Activated gamma-delta T cell treated with Interleukin-2 at 50 U/mL for 16 hours (primary cell): ENCODE measurements at regions not wholly inside any gene's neighbourhood (a gene's known extent, or its start where the extent isn't known, plus 50 kb on each side); places are given as distances from the start of the nearest gene placed in this dataset.

Source experiments
- DNase-seq: peaks from one replicate; pipeline ENCODE4 v3.0.0-alpha.2; 2020

DNA sequence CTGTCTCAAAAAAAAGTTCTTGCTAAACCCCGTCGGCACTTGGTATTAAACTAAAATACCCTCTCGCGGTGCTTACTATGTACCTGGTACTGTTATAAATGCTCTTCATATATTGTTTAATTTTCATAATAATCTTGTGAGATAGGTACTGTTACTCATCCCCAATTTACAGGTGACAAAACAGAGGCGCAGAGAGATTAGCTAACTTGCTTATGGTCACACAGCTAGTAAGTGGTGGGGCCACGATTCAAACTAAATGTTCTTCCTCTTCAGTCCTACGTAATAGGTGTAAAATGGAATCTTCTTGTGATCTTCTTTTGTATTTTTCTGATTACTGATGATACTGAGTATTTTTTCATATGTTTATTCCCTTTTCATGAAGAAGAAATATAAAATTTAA is 51.3 kb downstream of the TET3 start:
- DNase-seq, result no peak

DNA sequence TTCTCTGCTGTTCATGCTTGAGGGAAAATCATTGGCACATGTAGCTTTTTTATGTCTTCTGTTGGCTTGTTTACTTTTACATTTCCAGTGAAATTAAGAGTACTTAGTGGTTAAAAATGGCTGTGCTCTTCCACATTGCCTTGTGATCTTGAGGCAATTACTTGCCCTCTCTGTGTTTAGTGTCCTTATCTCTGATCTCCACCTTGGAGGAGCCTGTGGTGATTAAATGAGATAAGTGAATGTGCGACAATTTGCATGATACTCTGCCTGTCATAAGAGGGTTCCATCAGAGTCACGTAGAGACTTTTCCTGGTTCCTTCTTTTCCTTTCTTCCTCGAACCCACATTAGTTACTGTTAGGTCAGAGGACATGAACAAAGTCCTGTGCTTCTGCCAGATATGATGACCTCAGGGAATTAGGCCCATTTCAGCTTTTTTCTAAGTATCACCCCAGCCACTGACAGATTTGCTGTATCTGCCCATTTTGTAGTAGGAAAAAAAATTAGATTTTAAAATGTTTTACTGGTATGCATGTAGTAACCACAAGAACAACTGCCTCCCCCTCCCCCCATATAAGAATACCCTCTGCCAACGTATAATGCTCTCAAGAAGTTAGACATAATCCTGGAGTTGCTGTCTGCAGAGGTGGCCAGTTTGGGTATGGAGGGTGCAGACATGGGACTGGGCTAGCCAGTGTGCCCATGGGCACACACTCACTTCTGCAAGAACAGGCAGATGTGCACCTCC is 51.9 kb downstream of the TET3 start:
- no peak for DNase-seq

DNA sequence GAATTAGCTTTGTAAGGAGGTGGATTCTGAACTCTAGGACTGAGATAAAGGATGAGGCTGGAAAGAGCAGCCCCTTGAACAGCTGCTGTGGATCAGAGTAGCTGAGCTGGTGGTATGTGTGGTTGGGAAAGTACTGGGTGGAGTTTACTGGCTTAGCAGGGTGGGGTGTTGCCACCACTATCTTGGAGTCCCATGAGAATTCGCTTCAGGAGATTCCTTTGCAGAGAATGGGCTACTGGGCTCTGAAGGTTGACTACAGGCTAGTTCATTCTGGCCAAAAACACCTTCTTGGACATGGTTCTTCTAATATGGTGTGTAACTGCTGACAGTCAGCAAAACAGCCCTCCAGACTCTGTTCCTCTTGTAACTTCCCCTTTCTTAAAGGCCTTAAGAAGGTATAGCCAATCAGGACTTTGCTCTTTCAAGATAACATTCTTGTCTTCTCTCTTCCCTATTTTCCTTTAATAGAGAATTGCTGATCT is 52.7 kb downstream of the TET3 start:
- DNase-seq, result no peak

DNA sequence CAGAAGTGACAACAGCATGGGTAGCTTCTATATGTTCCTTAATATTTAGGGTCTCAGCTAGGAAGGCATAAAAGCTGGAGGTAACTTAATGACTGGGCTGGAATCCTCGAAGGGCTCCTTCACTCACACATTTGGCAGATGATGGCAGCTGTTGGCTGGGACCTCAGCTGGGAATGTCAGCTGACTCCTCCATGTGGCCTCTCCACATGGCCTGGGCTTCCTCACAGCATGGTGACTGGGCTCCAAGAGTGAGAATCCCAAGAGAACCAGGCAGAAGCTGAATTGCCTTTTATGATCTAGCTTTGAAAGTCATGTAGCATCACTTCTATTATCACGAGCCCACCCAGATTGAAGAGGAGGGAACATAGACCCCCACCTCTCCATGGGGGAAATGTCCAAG is 54.9 kb downstream of the TET3 start:
- no peak for DNase-seq

DNA sequence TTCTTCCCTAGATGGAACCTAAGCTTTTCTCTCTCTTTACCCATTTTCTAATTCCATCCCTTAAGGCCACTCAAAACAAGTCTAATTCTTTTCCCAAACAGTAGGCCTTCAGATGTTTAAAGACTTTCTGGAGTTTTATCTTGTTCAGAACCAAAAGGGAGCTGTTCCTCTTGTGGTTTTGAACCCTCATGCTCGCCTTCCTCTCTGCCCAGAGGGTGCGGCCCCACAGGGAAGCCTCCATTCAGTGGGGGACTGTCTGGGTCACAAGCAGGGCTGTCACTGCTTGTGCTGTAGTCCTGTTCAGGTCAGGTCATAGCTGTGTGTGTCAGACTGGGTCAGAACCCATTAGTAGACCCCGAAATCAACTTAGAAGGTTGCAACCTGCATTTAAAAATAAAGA is 56.5 kb downstream of the TET3 start:
- DNase-seq, result no peak

DNA sequence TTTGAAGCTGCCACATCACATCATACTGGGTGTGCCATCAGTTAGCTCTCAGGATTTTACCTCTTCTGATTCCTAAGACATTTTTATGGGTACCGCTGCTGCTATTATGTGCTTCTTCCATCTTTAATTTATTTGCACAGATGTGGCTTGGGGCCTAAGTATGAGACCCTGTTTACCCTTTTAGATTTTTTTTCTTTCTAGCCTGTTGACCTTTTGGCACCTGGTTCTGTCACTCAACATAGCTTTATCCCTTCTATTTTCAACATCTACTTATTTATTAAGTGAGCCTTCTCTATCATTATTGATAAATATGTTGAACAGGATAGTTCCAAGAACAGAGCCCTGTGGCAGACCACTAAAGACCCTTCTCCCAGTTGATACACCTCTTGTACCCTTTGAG is 57.0 kb downstream of the TET3 start:
- DNase-seq, result no peak

DNA sequence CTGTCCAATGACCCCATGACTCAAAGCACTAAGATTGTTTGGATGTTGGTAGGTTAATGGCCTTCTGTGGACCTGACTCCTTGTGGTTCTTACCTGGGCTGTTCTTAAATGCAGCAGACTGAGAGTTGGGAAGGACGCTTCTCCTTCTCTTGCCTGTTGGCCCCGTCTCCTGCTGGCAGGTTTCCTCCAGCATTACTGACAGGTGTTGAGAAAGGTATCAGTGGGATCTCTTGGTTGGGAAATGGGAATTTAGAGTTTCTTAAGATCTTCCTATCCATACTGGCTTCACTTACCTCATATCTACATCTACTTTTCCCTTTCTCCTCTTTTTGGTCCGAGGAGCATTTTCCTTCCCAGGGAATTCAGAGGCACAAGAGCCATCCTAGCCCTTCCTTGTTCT is 57.9 kb downstream of the TET3 start:
- DNase-seq, result no peak

DNA sequence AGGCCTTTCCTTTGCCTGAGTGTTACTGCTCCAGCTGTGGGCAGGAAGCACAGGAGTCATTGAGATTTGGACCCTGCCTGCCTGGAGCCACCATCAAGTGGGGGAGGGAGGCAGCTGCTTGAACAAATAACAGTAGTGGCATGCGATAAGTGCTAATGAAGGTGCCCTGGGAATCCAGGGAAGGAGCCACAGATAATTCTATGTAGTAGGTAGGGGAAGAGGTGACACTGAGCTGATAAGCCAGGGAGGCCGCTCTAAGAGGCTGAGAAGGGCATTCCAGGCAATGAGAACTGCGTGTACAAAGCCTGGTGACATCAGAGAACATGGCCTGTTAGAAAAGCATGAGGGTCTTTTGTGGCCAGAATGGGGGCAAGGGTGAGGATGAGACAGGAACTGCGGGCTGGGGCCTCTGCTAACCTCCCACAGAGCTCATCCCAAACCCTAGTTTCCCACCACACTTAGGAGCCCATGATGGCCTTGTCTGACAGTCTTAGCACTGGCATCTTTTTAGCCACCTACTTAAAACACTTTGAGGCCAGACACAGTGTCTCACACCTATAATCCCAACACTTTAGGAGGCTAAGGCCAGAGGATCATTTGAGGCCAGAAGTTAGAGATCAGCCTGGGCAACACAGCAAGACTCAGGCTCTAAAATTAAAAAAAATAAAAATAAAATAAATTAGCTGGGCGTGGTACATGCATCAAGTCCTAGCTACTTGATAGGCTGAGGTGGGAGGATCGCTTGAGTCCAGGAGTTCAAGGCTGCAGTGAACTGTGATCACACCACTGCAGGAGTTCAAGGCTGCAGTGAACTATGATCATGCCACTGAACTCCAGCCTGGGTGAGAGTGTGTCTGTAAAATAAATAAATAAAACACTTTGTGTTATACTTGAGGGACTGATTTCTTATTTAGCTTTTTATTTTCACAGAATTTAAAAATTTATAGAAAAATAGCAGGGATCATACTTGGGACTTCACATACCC is 58.9 kb downstream of the TET3 start:
- no peak for DNase-seq

DNA sequence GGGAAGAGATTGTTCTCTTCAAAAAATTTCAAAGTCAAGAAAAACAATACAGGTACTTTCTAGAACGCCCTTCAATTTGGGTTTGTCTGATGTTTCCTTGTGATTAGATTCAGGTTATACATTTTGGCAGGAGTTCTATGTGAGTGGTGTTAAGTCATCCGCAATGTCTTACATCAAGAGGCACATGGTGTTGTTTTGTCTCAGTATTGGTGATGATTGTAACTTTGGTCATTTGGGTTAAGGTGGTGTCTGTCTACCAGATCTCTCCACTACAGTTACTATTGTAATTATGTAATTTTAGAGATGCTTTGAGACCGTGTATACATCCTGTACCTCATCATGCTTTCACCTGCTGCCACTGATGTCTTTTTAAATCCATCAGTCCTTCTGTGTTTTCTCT is 60.3 kb downstream of the TET3 start:
- no peak for DNase-seq

DNA sequence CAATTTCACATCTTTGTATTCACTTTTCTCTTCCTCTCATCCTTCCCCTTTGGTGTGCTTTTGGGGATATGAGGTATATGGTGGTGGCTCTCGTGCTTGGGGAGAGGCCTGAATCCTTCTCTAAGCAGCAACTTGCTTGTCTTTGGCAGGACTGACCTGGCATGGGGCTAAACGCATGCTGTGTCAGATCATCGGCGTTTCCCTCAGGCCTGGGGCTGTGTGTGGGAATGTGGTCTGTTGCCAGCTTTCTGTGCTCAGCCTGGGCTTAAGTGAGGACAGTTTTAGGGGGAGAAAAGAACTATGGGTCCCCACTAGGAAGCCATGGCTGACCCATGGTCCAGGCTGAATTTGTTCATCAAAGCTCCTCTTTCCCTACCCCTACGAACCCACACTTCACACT is 60.7 kb downstream of the TET3 start:
- DNase-seq, result no peak

DNA sequence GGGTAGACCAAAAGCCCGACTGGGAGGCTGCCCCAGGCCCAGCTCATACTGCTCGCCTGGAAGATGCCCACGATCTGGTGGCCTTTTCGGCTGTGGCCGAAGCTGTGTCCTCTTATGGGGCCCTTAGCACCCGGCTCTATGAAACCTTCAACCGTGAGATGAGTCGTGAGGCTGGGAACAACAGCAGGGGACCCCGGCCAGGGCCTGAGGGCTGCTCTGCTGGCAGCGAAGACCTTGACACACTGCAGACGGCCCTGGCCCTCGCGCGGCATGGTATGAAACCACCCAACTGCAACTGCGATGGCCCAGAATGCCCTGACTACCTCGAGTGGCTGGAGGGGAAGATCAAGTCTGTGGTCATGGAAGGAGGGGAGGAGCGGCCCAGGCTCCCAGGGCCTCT is 61.7 kb downstream of the TET3 start:
- no peak for DNase-seq

DNA sequence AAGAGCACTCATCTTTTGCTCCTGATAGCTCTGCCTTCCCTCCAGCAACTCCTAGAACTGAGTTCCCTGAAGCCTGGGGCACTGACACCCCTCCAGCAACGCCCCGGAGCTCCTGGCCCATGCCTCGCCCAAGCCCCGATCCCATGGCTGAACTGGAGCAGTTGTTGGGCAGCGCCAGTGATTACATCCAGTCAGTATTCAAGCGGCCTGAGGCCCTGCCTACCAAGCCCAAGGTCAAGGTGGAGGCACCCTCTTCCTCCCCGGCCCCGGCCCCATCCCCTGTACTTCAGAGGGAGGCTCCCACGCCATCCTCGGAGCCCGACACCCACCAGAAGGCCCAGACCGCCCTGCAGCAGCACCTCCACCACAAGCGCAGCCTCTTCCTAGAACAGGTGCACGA is 62.4 kb downstream of the TET3 start:
- no peak for DNase-seq

DNA sequence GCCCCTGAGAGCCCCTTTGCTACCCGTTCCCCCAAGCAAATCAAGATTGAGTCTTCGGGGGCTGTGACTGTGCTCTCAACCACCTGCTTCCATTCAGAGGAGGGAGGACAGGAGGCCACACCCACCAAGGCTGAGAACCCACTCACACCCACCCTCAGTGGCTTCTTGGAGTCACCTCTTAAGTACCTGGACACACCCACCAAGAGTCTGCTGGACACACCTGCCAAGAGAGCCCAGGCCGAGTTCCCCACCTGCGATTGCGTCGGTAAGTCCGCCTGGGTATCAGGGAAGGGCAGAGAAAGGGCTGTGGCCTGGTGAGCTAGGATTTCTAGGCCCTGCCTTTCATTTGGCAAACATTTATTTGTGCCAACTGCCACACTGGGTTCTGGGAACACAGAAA is 63.4 kb downstream of the TET3 start:
- DNase-seq, result no peak

DNA sequence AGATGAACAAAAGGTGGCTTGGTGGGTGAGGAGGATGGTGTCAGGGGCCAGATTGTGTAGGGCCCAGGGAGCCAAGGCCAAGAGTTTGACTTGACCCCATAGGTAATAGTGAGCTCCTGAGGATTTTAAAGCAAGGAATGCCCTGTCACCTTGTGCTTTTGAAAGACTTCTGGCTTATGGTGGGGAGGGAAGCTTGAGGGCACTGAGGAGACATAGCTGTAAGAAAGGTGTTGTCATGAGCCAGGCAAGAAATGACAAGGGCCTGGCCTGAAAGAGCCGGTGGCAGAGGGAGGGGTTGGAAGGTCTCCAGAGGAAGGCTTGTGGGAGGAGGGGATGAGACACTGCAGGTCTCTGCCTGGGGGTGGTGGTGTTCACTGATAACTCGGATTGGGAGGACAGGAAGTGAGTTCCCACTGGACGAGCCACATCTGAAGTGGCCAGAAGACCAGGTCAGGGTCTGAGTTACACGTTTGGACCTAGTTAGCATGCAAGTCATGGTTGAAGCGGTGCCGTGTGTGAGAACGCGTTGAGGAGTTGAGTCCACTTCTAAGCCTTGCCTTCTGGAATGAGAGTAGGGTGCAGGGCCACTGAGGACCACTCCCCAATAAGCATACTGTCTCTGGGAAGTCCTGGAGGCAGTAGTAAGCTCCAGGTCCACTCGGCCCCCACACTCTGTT is 64.3 kb downstream of the TET3 start:
- DNase-seq, result no peak

DNA sequence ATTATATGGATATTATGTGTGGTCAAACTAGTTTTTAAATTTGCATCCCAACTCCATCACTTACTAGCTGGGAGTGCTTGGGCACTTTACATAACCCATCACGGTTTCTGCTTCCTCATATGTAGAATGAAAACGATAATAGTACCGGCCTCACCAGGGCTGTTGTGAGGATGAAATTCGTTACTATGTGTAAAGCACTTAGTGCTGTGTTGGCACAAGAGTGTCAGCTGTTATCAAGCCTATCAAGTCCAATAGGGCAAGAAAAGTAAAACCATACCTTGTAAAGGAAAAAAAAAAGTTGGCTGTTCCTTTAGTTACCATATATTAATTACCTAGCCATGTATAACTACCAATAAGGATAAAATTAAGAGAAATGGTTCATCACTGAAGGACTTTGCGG is 65.4 kb downstream of the TET3 start:
- no peak for DNase-seq

DNA sequence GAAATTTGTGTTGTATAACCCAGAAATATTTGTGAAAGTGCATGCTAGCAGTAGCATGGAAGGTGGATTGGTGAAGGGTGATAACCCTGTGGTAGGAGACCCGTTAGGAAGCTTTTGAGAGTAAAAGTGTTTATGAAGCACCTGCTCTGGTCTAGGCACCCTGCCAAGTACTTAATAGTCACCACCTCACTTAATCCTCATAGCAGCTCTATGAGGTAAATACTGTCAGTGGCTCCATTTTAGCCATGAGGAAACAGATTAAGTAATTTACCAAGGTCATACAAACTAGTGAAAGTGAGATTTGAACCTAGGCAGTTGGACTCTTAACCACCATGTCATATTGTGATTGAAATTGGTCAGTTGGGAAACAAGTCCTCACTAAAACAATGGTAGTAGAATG is 66.8 kb downstream of the TET3 start:
- no peak for DNase-seq

DNA sequence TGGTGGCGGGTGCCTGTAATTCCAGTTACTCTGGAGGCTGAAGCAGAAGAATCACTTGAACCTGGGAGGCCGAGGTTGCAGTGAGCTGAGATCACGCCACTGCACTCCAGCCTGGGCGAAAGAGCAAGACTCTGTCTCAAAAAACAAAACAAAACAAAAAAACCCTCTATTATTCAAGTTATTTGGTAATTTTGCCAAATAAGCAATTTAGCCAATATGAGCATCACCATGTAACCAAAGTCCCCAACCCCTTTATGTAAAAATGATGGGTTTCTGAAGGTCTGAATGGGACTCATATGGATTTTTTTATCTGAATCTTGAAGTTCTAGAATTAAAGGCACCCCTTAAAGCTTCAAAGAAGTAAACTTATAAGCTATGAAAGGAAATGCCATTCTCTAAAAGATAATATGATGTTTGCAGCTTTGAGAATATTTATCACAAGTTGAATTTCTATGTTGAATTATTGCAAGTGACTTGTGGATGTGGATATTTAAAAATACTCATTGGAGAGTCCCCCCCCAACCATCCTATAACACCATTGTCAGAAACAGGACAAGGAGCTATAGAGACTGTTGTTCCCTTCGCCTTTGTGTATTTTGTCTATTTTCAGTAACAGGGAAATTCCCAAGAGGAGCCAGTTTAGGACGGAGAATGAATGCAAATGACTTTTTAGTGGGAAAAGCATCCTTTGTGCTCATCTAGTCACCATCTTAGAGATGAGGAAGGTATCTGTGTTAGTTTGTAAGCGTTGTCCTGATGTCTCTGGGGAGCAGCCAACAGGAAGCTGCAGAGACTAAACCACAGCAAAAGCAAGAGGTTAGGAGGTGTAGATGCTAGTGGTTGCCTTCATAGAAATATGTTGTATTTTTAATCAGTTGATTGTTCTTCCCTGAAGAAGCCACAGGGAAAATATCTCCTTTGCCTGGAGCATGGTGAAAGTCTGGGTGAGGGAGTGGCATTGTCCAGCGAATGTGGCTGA is 68.3 kb downstream of the TET3 start:
- peak; percentile 24 for DNase-seq

DNA sequence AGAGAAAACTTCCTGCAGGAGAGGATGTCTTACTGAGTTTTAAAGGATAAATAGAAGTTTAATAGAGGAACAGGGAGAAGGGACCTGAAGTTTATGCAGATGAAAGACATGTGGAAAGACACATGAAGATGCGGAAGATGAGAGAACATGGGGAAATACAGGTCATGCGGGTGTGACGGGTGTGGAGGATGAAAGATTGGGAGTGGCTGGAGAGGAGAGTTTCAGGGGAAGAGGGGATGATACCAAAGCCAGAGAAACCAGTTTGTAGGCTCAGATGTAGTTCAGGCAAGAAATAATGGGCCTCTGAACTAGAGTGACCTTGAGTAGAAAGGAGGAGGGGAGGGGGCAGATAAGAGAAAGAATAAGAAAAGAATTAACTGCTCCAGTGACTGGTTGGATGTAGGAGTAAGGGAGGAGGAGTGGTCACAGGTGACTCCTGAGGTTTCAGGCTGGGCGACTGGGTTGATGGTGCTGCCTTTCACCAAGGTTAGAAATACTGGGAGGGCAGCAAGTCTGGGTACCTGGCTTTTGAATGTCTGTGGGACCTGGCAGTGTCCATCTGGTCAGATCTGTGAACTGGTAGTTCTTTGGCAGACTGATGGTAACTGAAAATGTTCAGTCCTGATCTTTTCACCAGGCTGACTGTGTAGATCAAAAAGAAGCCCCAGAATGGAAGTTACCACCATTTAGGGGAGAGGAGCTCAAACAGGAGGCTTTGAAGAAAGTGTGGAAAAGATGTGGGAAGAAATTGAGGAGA is 69.4 kb downstream of the TET3 start:
- DNase-seq, result no peak

DNA sequence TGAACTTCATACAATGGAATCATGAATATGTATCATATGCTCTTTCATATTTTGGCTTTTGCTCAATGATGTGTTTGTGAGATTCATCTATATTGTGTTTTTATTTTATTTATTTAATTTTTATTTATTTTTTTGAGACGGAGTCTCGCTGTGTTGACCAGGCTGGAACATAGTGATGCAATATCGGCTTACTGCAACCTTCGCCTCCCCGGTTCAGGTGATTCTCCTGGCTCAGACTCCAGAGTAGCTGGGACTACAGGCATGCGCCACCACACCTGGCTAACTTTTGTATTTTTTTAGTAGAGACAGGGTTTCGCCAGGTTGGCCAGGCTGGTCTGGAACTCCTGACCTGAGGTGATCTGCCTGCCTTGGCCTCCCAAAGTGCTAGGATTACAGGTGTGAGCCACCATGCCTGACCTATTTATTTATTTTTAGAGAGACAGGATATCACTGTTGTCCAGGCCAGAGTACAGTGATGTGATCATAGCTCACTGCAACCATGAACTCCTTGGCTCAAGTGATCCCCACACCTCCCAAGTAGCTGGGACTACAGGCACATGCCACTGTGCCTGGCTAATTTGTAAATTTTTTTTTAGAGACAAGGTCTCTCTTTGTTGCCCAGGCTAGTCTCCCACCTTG is 74.5 kb downstream of the TET3 start:
- DNase-seq, result no peak

DNA sequence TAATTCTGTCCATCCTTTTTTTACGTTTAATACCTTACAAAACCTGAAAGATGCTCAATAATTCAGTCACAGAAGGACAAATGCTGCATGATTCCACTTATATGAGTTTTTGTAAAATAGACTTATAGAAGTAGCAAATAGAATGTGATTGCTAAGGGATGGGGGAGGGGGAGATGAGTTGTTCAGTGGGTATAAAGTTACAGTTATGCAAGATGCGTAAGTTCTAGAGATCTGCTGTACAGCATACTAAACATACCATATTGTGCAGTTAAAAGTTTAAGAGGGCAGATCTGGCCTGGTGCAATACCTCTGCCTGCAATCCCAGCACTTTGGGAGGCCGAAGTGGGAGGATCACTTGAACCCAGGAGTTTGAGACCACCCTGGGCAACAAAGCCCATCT is 78.8 kb downstream of the TET3 start:
- no peak for DNase-seq

DNA sequence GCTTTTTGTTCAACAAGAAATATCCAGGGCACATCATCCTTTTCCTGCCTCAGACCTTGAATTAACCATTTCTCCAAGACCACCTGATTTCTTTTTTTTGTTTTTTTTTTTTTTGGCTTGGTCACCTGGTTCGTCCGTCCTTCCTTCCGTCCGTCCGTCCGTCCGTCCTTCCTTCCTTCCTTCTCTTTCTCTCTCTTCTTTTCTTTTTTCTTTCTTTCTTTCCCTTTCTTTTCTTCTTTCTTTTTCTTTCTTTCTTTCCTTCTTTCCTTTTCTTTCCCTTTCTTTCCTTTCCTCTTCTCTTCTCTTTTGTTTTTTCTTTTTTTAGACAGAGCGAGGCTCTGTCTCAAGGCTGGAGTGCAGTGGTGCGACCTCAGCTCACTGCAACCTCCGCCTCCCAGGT is 80.7 kb downstream of the TET3 start:
- no peak for DNase-seq
